Sigmoid colon (tissue), 4 donors: ENCODE measurements at regions not wholly inside any gene's neighbourhood (a gene's known extent, or its start where the extent isn't known, plus 50 kb on each side); places are given as distances from the start of the nearest gene placed in this dataset.

Source experiments
- CTCF ChIP-seq, 4 experiments: fragments of 450-650 bp in 3 of 4; fragments of 200-600 bp in 1 of 4; IDR thresholded peaks; one replicate each; pipeline ENCODE4 v1.5.1; 2016 to 2019; ENCODE audit warnings: antibody characterized with exemption in 4 of 4, mild to moderate bottlenecking in 3 of 4, moderate library complexity in 2 of 4
- POLR2AphosphoS5 ChIP-seq, 4 donors: sonication (generic); formaldehyde crosslinking; IDR thresholded peaks; one replicate each; pipeline ENCODE4 v1.6.1; 2017; ENCODE audit warnings: antibody characterized with exemption in 4 of 4

GRCh38 chr7:131897790-131898165 is 341.4 kb upstream of the PODXL start:
- TF ChIP-seq CTCF (IDR thresholded peaks at IDR 0.05) (no peak), POLR2AphosphoS5 (IDR thresholded peaks at IDR 0.05) (no peak)
